AG04449 (cell line): ENCODE measurements at regions not wholly inside any gene's neighbourhood (a gene's known extent, or its start where the extent isn't known, plus 50 kb on each side); places are given as distances from the start of the nearest gene placed in this dataset.
A peak's percentile ranks its signal among the peaks of the same experiment; 100 is the strongest.

Experiments used
- CTCF ChIA-PET: fragments of 350-600 bp; formaldehyde crosslinking; extraction: SDS; loops from one replicate; lab custom pipeline; 2021; ENCODE audit warnings: antibody characterized with exemption; lab: Yijun Ruan, JAX
- POLR2A ChIA-PET: fragments of 400-600, 350-600 bp; formaldehyde crosslinking; extraction: SDS; loops from one replicate; lab custom pipeline; 2020; ENCODE audit warnings: antibody characterized with exemption, inconsistent platforms; lab: Yijun Ruan, JAX
- DNase-seq: peaks from one replicate; pipeline ENCODE4 v3.0.0-alpha.2; 2010; ENCODE audit warnings: low read depth, low spot score
- H3K4me3 ChIP-seq: 2 replicates; pipeline ENCODE4 v1.5.1; 2011; ENCODE audit warnings: low read depth, mild to moderate bottlenecking, control low read depth, low read length
- TF ChIP-seq, protein P1 (sequence below): IDR thresholded peaks from one replicate; pipeline ENCODE4 v1.5.1; 2011; ENCODE audit warnings: mild to moderate bottlenecking, moderate library complexity, low read length, control low read depth, inconsistent platforms; ENCODE audit not compliant: insufficient read depth; ENCODE audit errors: missing control alignments

- CTCF ChIA-PET: interaction anchor here (0.7 to 7.3 kb wide), 49 partner anchors 7 to 946 kb away, joined by 3 to 231 read pairs (median 5); partner anchors contain the start of genes ADRA1B and TTC1
- TF ChIP-seq, protein P1, sequence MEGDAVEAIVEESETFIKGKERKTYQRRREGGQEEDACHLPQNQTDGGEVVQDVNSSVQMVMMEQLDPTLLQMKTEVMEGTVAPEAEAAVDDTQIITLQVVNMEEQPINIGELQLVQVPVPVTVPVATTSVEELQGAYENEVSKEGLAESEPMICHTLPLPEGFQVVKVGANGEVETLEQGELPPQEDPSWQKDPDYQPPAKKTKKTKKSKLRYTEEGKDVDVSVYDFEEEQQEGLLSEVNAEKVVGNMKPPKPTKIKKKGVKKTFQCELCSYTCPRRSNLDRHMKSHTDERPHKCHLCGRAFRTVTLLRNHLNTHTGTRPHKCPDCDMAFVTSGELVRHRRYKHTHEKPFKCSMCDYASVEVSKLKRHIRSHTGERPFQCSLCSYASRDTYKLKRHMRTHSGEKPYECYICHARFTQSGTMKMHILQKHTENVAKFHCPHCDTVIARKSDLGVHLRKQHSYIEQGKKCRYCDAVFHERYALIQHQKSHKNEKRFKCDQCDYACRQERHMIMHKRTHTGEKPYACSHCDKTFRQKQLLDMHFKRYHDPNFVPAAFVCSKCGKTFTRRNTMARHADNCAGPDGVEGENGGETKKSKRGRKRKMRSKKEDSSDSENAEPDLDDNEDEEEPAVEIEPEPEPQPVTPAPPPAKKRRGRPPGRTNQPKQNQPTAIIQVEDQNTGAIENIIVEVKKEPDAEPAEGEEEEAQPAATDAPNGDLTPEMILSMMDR: peak; percentile 28
- POLR2A ChIA-PET: no interaction called here
- no peak for DNase-seq
- H3K4me3 ChIP-seq: no peak overlapping the region
Observed at GRCh38 chr5:159444441-159445082, 114.3 kb upstream of the IL12B start.

- POLR2A ChIA-PET: interaction anchor here (0.5 kb wide), 1 partner anchor 316 kb away, joined by 3 read pairs; no protein-coding TSS in a partner anchor
- H3K4me3 ChIP-seq: no peak overlapping the region
- TF ChIP-seq, protein P1: no peak
- CTCF ChIA-PET: interaction anchor here (0.9 to 6.4 kb wide), 5 partner anchors 471 to 575 kb away, joined by 4 to 73 read pairs (median 7); no protein-coding TSS in a partner anchor
- DNase-seq: no peak
Observed at GRCh38 chr5:159447116-159447515, 116.8 kb upstream of the IL12B start.

DNA sequence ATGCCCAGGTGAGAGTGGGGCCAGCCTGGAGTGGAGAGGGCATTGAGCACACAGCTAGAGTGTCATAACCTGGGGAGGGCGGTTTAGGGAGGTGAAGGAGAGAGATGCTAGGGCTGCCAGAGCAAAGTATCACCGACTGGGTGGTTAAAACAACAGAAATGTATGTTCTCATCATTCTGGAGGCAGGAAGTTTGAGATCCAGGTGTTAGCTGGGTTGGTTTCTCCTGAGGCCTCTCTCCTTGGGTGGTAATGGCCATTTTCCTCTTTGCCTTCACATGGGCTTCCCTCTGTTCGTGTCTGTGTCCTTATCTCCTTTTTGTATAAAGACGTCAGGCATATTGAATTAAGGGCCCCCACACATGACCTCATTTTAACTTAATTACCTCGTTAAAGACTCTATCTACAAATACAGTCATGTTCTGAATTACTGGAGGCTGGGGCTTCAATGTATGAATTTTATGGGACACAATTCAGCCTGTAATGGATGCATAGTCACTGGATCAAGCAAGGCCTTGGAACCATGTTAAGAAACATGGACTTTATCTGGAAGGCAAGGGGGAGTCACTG lies 118.6 kb upstream of the IL12B start:
- ChIA-PET POLR2A (no interaction called here), CTCF (interaction anchor here (1.0 to 6.4 kb wide), 5 partner anchors 469 to 556 kb away, joined by 3 to 73 read pairs (median 4); no protein-coding TSS in a partner anchor)
- no peak overlapping the region for H3K4me3 ChIP-seq
- TF ChIP-seq, protein P1: no peak
- DNase-seq: no peak

GRCh38 chr5:159449925-159450324 lies 119.6 kb upstream of the IL12B start:
- H3K4me3 ChIP-seq: no peak overlapping the region
- POLR2A ChIA-PET: no interaction called here
- CTCF ChIA-PET: interaction anchor here (0.9 to 6.4 kb wide), 6 partner anchors 7 to 536 kb away, joined by 3 to 73 read pairs (median 12); no protein-coding TSS in a partner anchor
- no peak for DNase-seq
- TF ChIP-seq, protein P1: no peak

DNA sequence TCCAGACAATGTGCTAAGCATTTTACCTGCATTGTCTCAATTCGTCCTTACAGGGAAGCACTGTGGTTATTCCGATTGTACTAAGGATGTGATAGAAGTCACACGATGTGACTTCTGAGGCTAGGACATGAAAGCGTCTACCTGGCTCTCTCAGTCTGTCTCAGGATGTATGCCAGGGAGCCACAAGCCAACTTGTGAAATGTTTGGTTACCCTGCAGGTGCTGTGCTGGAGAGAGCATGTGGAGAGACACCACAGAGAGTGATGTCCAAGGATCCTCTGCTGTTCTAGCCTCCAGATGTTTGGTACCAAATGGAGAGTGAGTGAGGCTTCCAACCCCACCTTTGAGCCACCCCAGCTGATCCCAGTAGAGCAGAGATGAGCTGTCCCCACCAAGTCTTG lies 120.1 kb upstream of the IL12B start:
- ChIA-PET CTCF (interaction anchor here (0.9 to 6.4 kb wide), 8 partner anchors 8 to 536 kb away, joined by 3 to 73 read pairs (median 6); no protein-coding TSS in a partner anchor), POLR2A (no interaction called here)
- no peak overlapping the region for H3K4me3 ChIP-seq
- no peak for DNase-seq
- TF ChIP-seq, protein P1: no peak
